Non-pigmented ciliary epithelial cell (primary cell): ENCODE measurements at regions not wholly inside any gene's neighbourhood (a gene's known extent, or its start where the extent isn't known, plus 50 kb on each side); places are given as distances from the start of the nearest gene placed in this dataset.
A peak's percentile ranks its signal among the peaks of the same experiment; 100 is the strongest.

Source experiments
- DNase-seq: peaks from one replicate; pipeline ENCODE4 v3.0.0-alpha.2; 2010; ENCODE audit warnings: low read depth

- DNase-seq = no peak
Observed at GRCh38 chr1:116819081-116819480, 64.9 kb downstream of the CD2 start.

DNA sequence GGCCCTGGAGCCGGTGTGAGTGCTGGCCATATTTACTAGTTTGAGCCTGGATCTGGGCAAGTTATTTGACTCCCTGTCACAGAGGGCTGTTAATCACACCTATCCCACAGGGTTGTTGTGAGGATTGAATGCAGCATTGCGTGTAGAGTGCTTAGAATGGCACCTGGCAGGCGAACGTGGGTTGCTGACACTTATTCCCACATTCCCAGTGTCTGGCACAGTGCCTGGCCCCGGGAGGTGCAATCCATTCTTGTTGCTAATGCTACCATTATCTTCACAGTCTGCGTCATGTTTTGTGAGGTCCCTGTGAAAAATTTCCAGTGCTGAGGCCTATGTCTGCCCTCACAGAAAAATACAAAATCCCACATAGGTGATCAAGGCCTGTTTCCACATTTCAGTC, 66.1 kb downstream of the CD2 start:
- peak; percentile 86 for DNase-seq

DNA sequence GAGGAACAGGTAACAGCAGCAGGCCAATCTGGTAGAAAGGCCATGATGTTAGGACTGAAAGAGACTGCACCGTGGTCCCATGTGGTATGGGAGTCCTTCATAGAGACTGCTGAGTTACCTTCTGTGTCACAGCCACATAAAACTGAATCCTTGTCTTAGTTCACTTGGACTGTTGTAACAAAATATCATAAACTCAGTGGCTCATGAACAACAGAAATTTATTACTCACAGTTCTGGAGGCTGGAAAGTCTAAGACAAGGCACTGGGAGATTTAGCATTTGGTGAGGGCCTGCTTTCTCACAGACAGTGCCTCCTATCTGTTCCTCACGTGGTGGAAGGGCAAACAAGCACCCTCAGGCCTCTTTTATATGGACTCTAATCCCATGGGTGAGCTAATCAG, 67.5 kb downstream of the CD2 start:
- DNase-seq = no peak

DNA sequence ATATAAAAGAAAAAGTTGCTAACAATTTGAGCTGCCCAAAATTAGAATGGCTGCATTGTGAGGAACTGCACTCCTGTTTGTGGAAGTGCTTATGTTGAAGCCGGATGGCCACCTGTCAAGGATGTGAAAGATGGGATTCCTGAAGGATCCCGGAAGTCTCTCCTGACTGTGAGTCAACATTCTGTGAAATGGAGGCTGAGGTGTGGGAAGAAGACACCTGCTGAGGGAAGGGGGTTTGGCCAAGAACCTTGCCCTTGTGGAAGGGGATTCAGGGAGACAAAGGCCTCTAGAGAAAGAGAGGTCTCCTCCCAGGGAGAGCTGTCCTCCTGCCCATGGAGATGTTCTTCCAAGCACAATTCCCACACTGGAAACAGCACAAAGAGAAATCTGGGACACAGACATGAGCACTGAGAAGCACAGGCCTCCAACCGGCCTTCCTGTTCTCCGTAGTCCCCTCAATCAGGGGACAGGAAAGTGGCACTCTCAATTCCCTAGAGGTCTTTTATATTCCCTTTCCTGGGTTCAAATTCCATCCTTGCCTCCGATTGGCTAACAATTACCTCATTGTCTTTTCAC, 70.5 kb downstream of the CD2 start:
- DNase-seq = no peak

GRCh38 chr1:116825207-116825719, 71.0 kb downstream of the CD2 start:
- no peak for DNase-seq

DNA sequence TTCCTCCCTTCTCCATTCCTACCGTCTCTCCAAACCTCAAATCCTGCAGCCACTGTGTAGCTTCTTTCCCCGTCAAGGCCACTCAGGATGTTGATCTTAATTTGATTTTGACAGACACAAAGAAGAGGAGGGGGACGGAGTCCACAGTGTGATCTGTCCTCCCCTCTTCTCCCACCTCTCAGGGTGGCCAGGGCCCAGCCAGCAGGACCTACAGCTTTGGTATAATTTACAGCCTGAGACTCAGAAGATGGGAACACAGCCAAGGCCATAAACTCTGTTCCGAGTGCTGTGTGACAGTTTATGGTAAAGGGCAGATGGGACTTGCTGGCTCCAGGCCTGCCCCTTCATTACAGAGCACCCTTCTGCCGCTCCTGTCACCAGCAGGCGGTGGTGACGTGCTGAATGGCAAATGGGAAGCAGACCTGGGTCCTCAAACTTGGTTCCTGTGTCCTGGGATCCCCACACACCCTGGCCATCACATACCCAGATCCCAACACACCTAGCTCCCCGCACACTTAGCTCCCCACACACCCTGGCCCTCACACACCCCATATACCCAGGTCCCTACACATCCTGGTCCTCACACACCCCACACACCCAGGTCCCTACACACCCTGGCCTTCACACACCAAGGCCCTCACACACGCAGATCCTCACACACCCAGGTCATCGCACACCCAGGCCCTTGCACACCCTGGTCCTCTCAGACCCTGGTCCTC, 71.6 kb downstream of the CD2 start:
- DNase-seq = no peak

DNA sequence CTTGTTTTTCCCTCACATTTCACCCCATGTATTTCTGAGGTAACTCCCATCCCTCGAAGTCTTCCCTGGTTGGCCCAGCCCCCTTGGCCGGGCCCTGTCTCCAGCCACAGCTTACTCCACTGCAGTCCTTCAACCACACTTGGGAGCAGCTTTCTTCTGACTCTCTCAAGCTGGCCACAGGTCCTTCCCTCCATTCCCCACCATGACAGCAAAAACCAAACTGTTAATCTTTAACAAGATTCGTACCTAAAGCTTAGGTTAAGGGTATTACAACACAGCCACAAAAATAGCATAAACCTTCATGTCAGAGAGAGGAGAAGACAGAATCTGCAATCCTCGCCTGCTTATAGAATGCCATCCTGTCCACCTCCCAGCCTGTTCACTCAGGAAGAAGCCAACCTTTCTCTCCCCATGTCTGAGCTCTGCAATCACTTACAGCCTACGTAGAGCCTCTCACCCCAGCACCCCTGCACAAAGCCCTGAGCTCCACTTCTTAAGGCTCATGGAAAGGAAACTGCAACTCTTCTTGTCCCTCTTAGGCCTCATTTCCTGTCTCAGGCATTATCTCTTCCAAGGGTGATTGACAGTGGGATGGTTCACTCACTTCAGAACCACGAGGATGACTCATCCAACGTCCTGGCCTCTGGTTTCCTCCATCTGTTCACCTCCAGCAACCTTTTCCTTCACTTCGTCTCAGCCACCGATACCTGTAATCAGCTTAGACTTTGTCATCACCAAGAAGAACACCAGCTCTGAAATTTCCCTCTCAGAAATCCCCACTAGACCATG, 72.8 kb downstream of the CD2 start:
- DNase-seq = no peak

DNA sequence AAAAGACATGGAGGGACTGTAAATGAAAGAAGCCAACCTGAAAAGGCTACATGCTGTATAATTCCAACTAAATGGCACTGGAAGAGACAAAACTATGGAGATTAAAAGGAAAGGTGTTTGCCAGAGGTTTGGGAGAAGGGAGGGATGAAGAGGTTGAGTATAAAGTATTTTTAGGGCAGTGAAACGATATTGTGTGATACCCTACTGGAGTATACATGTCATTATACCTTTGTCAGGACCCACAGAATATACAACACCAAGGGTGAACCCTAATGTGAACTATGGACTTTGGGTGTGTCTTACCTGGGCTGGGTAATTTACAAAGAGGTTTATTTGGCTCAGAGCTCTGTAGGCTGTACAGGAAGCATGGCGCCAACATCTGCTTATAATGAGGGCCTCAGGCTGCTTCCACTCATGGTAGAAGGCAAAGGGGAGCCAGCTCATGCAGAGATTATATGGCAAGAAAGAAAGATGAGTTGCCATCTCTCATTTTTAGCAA, 73.4 kb downstream of the CD2 start:
- DNase-seq = no peak

- DNase-seq = no peak
Observed at GRCh38 chr1:116832308-116832931, 77.3 kb upstream of the PTGFRN start.

DNA sequence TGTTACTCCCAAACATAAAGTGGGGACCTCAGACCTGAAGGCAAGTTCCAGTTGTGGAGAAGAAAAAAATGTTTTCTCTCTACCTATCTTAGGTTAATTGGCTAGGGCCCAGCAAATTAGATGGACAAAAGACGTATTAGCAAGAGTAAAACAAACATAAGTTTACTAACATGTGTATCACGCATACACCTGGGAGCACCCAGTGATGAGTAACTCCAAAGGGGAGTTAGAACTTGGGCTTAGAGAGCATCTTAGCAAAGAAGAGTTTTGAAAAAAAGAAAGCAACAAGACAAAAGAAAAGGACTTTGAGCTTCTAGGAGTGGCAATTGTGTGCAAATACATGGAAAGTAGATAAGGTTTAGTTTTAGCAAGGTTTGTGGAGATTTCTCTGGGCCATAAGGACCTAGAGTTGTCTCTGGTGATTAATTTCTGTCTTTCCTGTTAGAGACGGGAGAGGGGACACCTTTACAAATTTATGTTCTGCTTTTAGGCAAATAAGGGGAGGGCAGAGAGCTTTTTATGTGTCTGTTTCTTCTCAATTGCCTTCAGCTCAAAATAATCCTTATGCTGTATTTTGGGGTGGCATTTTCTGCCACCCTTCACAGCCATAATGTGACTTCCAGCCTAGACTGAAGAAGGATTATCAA, 76.7 kb upstream of the PTGFRN start:
- DNase-seq = no peak

- DNase-seq = no peak
Observed at GRCh38 chr1:116833718-116834117, 76.0 kb upstream of the PTGFRN start.

- DNase-seq = no peak
Observed at GRCh38 chr1:116834595-116834994, 75.1 kb upstream of the PTGFRN start.

GRCh38 chr1:116835161-116835560, 74.6 kb upstream of the PTGFRN start:
- DNase-seq = no peak

GRCh38 chr1:116836099-116836498, 73.6 kb upstream of the PTGFRN start:
- no peak for DNase-seq

DNA sequence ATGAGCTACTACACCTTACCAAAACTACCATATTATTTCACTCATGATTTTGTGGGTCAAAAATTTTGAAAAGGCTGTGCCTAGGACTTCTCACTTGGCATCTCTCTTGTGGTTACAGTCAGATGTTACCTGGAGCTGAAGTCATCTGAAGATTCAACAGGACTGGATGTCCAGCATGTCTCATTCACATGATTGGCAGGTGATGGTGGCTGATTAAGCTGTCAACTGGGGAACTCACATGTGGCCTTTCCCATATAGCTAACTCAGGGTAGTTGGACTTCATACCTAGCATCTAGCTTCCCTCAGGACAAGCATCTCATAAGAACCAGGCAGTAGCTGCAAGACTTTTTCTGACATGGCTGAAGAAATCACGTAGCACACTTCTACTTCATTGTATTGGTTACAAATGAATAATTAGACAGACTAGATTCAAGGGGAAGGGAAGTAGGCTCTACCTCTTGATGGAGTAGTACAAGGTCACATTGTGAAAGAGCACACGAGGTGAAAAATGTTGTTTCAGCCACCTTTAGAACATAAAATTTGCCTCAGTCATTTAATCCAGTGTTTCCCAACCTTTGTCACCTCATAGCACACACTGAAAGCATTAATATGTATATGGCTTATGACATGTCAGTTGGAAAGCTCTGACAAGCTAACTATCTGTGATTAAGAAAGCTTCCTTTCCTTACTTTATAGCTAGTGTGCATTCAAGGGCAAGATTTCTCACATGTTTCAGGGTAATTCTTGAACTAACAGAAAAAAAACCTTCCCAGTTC, 68.0 kb upstream of the PTGFRN start:
- no peak for DNase-seq

DNA sequence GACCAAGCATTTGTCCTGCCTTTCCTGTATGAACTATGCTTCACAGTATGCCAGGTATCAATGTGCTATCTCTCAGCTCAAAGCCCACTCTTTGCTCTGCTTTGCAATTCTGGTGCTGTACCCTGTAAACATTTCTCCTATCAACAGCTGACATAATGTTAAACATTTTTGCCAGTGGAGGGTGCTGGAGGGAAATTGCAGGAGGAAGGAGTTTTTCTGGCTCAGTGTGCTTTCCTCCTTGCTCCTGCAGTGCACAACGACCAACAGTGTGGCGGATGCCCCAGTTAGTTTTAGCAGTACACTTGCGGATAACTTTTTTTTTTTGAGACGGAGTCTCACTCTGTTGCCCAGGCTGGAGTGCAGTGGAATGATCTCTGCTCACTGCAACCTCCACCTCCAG, 67.1 kb upstream of the PTGFRN start:
- no peak for DNase-seq

GRCh38 chr1:116844775-116845174, 64.9 kb upstream of the PTGFRN start:
- DNase-seq = no peak

DNA sequence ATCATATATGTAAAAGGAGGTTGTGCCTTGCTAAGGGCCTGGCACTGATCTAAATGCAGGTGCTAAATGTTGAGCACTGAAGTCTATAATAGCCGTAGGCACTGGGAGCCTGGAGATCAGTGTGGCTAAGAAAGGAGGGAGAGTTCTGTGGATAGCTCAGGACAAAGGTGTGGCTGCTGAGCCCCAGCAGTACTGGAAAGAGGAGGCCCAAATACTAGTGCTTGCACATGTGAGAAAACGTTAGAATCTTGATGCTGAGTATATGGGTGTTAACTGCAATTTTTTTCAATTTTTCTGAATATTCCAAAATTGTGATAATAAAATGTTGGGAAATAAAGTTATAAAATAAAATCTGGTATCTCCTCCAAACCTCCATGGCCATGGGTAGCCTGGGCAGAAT, 62.5 kb upstream of the PTGFRN start:
- no peak for DNase-seq

- DNase-seq = no peak
Observed at GRCh38 chr1:116847688-116848531, 61.8 kb upstream of the PTGFRN start.

- no peak for DNase-seq
Observed at GRCh38 chr1:116850436-116850835, 59.3 kb upstream of the PTGFRN start.
